HepG2 (cell line): ENCODE measurements at regions not wholly inside any gene's neighbourhood (a gene's known extent, or its start where the extent isn't known, plus 50 kb on each side); places are given as distances from the start of the nearest gene placed in this dataset.

ENCODE experiments used
- ATAC-seq: fragments of 200-7000 bp; cut with Tn5 transposase; 3 replicates; pipeline ENCODE4 v1.9.1; 2020; ENCODE audit warnings: mild to moderate bottlenecking, moderate library complexity
- BruUV-seq: library from RNA; stranded (reverse); fragments of 400-500 nt; replicated peaks from 2 replicates; lab custom pipeline; 2021; lab: Mats Ljungman, UMichigan
- CTCF ChIA-PET: fragments of 300-600 bp; formaldehyde crosslinking; extraction: SDS; loops from one replicate; lab custom pipeline; 2021; ENCODE audit warnings: low total read pairs, inconsistent platforms, low intra/inter-chr PET ratio; lab: Yijun Ruan, JAX
- POLR2A ChIA-PET: fragments of 350-600 bp; sonication (Branson Sonifier 250); formaldehyde crosslinking; loops from one replicate; lab custom pipeline; 2020; ENCODE audit warnings: antibody characterized with exemption, inconsistent platforms; lab: Yijun Ruan, JAX
- DNase-seq: peaks from one replicate; pipeline ENCODE4 v3.0.0-alpha.2; 2015; ENCODE audit warnings: low spot score
- FAIRE-seq: peaks from 3 replicates; lab custom pipeline; 2011; peaks lifted over from hg19 to GRCh38; lab: Jason Lieb, UNC
- H2AFZ ChIP-seq: one replicate; pipeline ENCODE4 v1.6.1; 2011; ENCODE audit warnings: low read length, inconsistent platforms
- H3K27ac ChIP-seq: fragments of 300-600 bp; 3 replicates; pipeline ENCODE4 v1.8.0; 2011; ENCODE audit warnings: mixed run types, mild to moderate bottlenecking, mixed read lengths, low read length, inconsistent platforms; ENCODE audit not compliant: insufficient read depth; ENCODE audit errors: extremely low read length
- H3K27me3 ChIP-seq, 2 experiments: fragments of 200-600 bp in 1 of 2; 2 replicates in 1 of 2; 3 replicates in 1 of 2; pipeline versions ENCODE4 v1.6.0 to v1.8.0; 2011; ENCODE audit warnings: low read length in 2 of 2, mild to moderate bottlenecking in 2 of 2, moderate library complexity in 2 of 2, inconsistent platforms in 1 of 2; ENCODE audit not compliant: insufficient read depth in 2 of 2, control insufficient read depth in 1 of 2
- H3K36me3 ChIP-seq, 2 experiments: fragments of 200-600 bp in 1 of 2; replicated peaks in 1 of 2; 2 replicates in 1 of 2; 3 replicates in 1 of 2; pipeline versions ENCODE4 v1.5.1 to v1.8.0; 2011; ENCODE audit warnings: low read length in 2 of 2, inconsistent platforms in 1 of 2; ENCODE audit not compliant: insufficient read depth in 2 of 2, control insufficient read depth in 1 of 2
- H3K4me1 ChIP-seq: 2 replicates; pipeline ENCODE4 v1.5.1; 2012; ENCODE audit warnings: low read length, inconsistent platforms; ENCODE audit not compliant: insufficient read depth
- H3K4me2 ChIP-seq: 2 replicates; pipeline ENCODE4 v1.6.0; 2011; ENCODE audit warnings: low read depth, low read length, inconsistent platforms
- H3K4me3 ChIP-seq, 3 experiments: fragments of 200-600 bp in 1 of 3; sonication (generic), shearing (Covaris generic) in 1 of 3; replicated peaks in 1 of 3; 2 replicates each; pipeline ENCODE4 v1.5.1; 2011 to 2016; ENCODE audit warnings: low read length in 3 of 3, inconsistent platforms in 2 of 3, low read depth in 2 of 3, mild to moderate bottlenecking in 2 of 3, control low read depth in 1 of 3, mixed read lengths in 1 of 3; ENCODE audit not compliant: insufficient read depth in 1 of 3
- H3K79me2 ChIP-seq: one replicate; pipeline ENCODE4 v1.6.1; 2011; ENCODE audit warnings: low read length, inconsistent platforms; ENCODE audit not compliant: insufficient read depth
- H3K9ac ChIP-seq: 2 replicates; pipeline ENCODE4 v1.6.0; 2011; ENCODE audit warnings: mild to moderate bottlenecking, low read depth, low read length, inconsistent platforms; ENCODE audit not compliant: insufficient read depth
- H3K9me3 ChIP-seq: 2 replicates; pipeline ENCODE4 v1.5.1; 2012; ENCODE audit warnings: mild to moderate bottlenecking, low read length
- H4K20me1 ChIP-seq: 2 replicates; pipeline ENCODE4 v1.6.0; 2011; ENCODE audit warnings: inconsistent platforms, mild to moderate bottlenecking, low read length, moderate library complexity; ENCODE audit not compliant: insufficient read depth
- AHR ChIP-seq: IDR thresholded peaks from 2 replicates; pipeline ENCODE4 v1.6.1; 2018; ENCODE audit warnings: missing genetic modification reagents, missing compliant biosample characterization
- FOSL1 ChIP-seq: sonication (generic); formaldehyde crosslinking; IDR thresholded peaks from 2 replicates; pipeline ENCODE4 v1.9.0; 2021; ENCODE audit warnings: missing genetic modification reagents, borderline replicate concordance
- SNRNP70 ChIP-seq: fragments of 200-400 bp; formaldehyde crosslinking; IDR thresholded peaks from 2 replicates; pipeline ENCODE4 v1.6.1; 2017; ENCODE audit warnings: mild to moderate bottlenecking, low read depth, low read length, moderate library complexity
- ZNF264 ChIP-seq: sonication (generic); formaldehyde crosslinking; IDR thresholded peaks from 2 replicates; pipeline ENCODE4 v1.4.0; 2020; ENCODE audit warnings: missing genetic modification reagents
- WGBS: methylation state at CpG from one replicate; pipeline ENCODE4 v1.1.6; 2017; ENCODE audit warnings: low lambda C conversion rate; 5-methylcytosine and 5-hydroxymethylcytosine counted together
- in situ Hi-C: cut with HindIII; loops from 2 replicates; pipeline ENCODE4 v1.10.0; 2017; ENCODE audit warnings: low pct_unique_long_range_greater_than_20kb; ENCODE audit not compliant: extremely low pct_ligation_motif_present
- intact Hi-C: fragments of 100-400 bp; cut with micrococcal nuclease; formaldehyde crosslinking; loops from one replicate; pipeline ENCODE4 v1.10.0; 2022; ENCODE audit not compliant: unreplicated experiment
- TF ChIP-seq, protein P1 (sequence below): sonication (generic); formaldehyde crosslinking; IDR thresholded peaks from 2 replicates; pipeline ENCODE4 v1.5.0; 2020; ENCODE audit warnings: mild to moderate bottlenecking, missing genetic modification reagents, borderline replicate concordance

DNA sequence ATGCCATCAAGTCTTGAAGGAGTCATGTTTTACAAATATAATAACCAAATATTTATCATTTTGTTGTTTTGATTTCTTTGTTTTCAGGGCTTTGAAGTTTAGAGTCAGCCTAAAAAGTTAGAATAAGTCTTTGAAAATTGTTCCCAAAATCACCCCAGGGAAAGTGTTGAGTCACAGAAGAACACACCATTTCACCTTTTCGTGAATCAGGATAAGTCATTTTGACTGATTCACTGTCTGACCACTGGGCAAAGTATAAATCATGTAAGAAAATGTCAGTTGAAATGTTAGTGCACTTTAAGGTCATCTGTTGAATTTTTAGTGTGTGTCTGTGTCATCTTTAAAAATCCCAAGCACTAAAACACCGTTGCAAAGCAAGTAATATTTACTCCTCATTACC, 1320.1 kb downstream of the RPA4 start:
- Histone ChIP-seq H3K4me1 (no peaks in the 10 kb centered on the region), H3K4me2 (no peak overlapping the region), H4K20me1 (no peaks in the 10 kb centered on the region), H2AFZ (no peak overlapping the region), H3K9ac (no peak overlapping the region), H3K79me2 (no peaks in the 10 kb centered on the region)
- in situ Hi-C loops: no loop called here
- POLR2A ChIA-PET: no interaction called here
- no TSS peak for BruUV-seq
- CTCF ChIA-PET: no interaction called here
- FAIRE-seq: no peak
- TF ChIP-seq SNRNP70: no peak
- no peak for TF ChIP-seq FOSL1 (CRISPR knock-in tag)
- TF ChIP-seq, protein P1, sequence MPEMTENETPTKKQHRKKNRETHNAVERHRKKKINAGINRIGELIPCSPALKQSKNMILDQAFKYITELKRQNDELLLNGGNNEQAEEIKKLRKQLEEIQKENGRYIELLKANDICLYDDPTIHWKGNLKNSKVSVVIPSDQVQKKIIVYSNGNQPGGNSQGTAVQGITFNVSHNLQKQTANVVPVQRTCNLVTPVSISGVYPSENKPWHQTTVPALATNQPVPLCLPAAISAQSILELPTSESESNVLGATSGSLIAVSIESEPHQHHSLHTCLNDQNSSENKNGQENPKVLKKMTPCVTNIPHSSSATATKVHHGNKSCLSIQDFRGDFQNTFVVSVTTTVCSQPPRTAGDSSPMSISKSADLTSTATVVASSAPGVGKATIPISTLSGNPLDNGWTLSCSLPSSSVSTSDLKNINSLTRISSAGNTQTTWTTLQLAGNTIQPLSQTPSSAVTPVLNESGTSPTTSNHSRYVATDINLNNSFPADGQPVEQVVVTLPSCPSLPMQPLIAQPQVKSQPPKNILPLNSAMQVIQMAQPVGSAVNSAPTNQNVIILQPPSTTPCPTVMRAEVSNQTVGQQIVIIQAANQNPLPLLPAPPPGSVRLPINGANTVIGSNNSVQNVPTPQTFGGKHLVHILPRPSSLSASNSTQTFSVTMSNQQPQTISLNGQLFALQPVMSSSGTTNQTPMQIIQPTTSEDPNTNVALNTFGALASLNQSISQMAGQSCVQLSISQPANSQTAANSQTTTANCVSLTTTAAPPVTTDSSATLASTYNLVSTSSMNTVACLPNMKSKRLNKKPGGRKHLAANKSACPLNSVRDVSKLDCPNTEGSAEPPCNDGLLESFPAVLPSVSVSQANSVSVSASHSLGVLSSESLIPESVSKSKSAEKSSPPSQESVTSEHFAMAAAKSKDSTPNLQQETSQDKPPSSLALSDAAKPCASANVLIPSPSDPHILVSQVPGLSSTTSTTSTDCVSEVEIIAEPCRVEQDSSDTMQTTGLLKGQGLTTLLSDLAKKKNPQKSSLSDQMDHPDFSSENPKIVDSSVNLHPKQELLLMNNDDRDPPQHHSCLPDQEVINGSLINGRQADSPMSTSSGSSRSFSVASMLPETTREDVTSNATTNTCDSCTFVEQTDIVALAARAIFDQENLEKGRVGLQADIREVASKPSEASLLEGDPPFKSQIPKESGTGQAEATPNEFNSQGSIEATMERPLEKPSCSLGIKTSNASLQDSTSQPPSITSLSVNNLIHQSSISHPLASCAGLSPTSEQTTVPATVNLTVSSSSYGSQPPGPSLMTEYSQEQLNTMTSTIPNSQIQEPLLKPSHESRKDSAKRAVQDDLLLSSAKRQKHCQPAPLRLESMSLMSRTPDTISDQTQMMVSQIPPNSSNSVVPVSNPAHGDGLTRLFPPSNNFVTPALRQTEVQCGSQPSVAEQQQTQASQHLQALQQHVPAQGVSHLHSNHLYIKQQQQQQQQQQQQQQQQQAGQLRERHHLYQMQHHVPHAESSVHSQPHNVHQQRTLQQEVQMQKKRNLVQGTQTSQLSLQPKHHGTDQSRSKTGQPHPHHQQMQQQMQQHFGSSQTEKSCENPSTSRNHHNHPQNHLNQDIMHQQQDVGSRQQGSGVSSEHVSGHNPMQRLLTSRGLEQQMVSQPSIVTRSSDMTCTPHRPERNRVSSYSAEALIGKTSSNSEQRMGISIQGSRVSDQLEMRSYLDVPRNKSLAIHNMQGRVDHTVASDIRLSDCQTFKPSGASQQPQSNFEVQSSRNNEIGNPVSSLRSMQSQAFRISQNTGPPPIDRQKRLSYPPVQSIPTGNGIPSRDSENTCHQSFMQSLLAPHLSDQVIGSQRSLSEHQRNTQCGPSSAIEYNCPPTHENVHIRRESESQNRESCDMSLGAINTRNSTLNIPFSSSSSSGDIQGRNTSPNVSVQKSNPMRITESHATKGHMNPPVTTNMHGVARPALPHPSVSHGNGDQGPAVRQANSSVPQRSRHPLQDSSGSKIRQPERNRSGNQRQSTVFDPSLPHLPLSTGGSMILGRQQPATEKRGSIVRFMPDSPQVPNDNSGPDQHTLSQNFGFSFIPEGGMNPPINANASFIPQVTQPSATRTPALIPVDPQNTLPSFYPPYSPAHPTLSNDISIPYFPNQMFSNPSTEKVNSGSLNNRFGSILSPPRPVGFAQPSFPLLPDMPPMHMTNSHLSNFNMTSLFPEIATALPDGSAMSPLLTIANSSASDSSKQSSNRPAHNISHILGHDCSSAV (CRISPR knock-in tag): no peak
- TF ChIP-seq AHR (CRISPR knock-in tag): no peak
- TF ChIP-seq ZNF264: no peak
- TF ChIP-seq, all 625 proteins: peak for 0
- no peak overlapping the region for H3K27ac ChIP-seq
- ATAC-seq: no peak
- DNase-seq: no peak
- H3K4me3 ChIP-seq: no peak overlapping the region
- H3K27me3 ChIP-seq: no peaks in the 10 kb centered on the region
- intact Hi-C loops: no loop called here
- no peaks in the 10 kb centered on the region for H3K36me3 ChIP-seq
- 5% methylated on average over 2 of the region's 2 CpGs for WGBS
- no peaks in the 10 kb centered on the region for H3K9me3 ChIP-seq
